ENCODE measurements at regions not wholly inside any gene's neighbourhood (a gene's known extent, or its start where the extent isn't known, plus 50 kb on each side); places are given as distances from the start of the nearest gene placed in this dataset.
"Not testable (repeated sequence)": the region's sequence is repeated elsewhere in the genome, so short reads cannot be mapped to it uniquely, and the experiment has no call there.

- no peak overlapping the region for H3K4me3 ChIP-seq (ENCODE audit: low read depth, poor library complexity, severe bottlenecking)
- TF ChIP-seq CTCF (IDR thresholded peaks at IDR 0.05) (no peak), POLR2A (IDR thresholded peaks at IDR 0.05) (no peak)
- WGBS, 2 donors, result 75 to 85% methylated on average over 5 of the region's 5 CpGs
- intact Hi-C loops (cut with DNase I; ENCODE audit: low total_unique reads), result no loop called here
- DNase-seq (ENCODE audit: low spot score in 2 of 2), result no peak
Measured at GRCh38 chr3:187812496-187812895, 67.2 kb upstream of the BCL6 start.

- H3K4me3 ChIP-seq (ENCODE audit: low read depth, poor library complexity, severe bottlenecking), result no peak overlapping the region
- intact Hi-C loops (cut with DNase I; ENCODE audit: low total_unique reads), result no loop called here
- no peak for DNase-seq (ENCODE audit: low spot score in 2 of 2)
- 88 to 93% methylated on average over 1 of the region's 1 CpG for WGBS, 2 donors
- TF ChIP-seq POLR2A (IDR thresholded peaks at IDR 0.05), result no peak
- no peak for TF ChIP-seq CTCF (IDR thresholded peaks at IDR 0.05)
Measured at GRCh38 chr3:187813198-187813597, 67.9 kb upstream of the BCL6 start.

GRCh38 chr3:187817766-187818165, 72.5 kb upstream of the BCL6 start:
- DNase-seq (ENCODE audit: low spot score in 2 of 2); intact Hi-C loops (cut with DNase I; ENCODE audit: low total_unique reads); H3K4me3 ChIP-seq (ENCODE audit: low read depth, poor library complexity, severe bottlenecking): not testable (repeated sequence)
- WGBS, 2 donors, result 87 to 94% methylated on average over 3 of the region's 3 CpGs

- H3K4me3 ChIP-seq (ENCODE audit: low read depth, poor library complexity, severe bottlenecking), result no peak overlapping the region
- intact Hi-C loops (cut with DNase I; ENCODE audit: low total_unique reads), result no loop called here
- 94 to 100% methylated on average over 2 of the region's 2 CpGs for WGBS, 2 donors
- no peak for DNase-seq (ENCODE audit: low spot score in 2 of 2)
- TF ChIP-seq CTCF (IDR thresholded peaks at IDR 0.05), result no peak
Measured at GRCh38 chr3:187821616-187822317, 76.5 kb upstream of the BCL6 start.

GRCh38 chr3:187822402-187822801, 77.1 kb upstream of the BCL6 start:
- intact Hi-C loops (cut with DNase I; ENCODE audit: low total_unique reads), result no loop called here
- no peak overlapping the region for H3K4me3 ChIP-seq (ENCODE audit: low read depth, poor library complexity, severe bottlenecking)
- TF ChIP-seq CTCF (IDR thresholded peaks at IDR 0.05), result no peak
- no peak for TF ChIP-seq POLR2A (IDR thresholded peaks at IDR 0.05)
- no peak for DNase-seq (ENCODE audit: low spot score in 2 of 2)

GRCh38 chr3:187823746-187824145, 78.5 kb upstream of the BCL6 start:
- TF ChIP-seq CTCF (IDR thresholded peaks at IDR 0.05) (no peak), POLR2A (IDR thresholded peaks at IDR 0.05) (no peak)
- no peak overlapping the region for H3K4me3 ChIP-seq (ENCODE audit: low read depth, poor library complexity, severe bottlenecking)
- 97 to 98% methylated on average over 2 of the region's 2 CpGs for WGBS, 2 donors
- intact Hi-C loops (cut with DNase I; ENCODE audit: low total_unique reads), result no loop called here
- no peak for DNase-seq (ENCODE audit: low spot score in 2 of 2)

All from lower leg skin (tissue), 4 donors.